GM12892 (cell line): ENCODE measurements at regions not wholly inside any gene's neighbourhood (a gene's known extent, or its start where the extent isn't known, plus 50 kb on each side); places are given as distances from the start of the nearest gene placed in this dataset.
"Not testable (repeated sequence)": the region's sequence is repeated elsewhere in the genome, so short reads cannot be mapped to it uniquely, and the experiment has no call there.

Source experiments
- DNase-seq: peaks from one replicate; pipeline ENCODE4 v3.0.0; 2011; ENCODE audit not compliant: insufficient read length
- FAIRE-seq: peaks from 2 replicates; lab custom pipeline; 2011; peaks lifted over from hg19 to GRCh38; lab: Jason Lieb, UNC
- POLR2A ChIP-seq: IDR thresholded peaks from 2 replicates; pipeline ENCODE4 v1.6.1; 2011; ENCODE audit warnings: low read depth, low read length, control low read depth
- POLR2AphosphoS5 ChIP-seq: IDR thresholded peaks from 2 replicates; pipeline ENCODE4 v1.6.1; 2011; ENCODE audit warnings: low read depth, low read length, control low read depth
- TAF1 ChIP-seq: IDR thresholded peaks from 2 replicates; pipeline ENCODE4 v1.6.1; 2011; ENCODE audit warnings: low read depth, mild to moderate bottlenecking, control low read depth, low read length, borderline replicate concordance

DNA sequence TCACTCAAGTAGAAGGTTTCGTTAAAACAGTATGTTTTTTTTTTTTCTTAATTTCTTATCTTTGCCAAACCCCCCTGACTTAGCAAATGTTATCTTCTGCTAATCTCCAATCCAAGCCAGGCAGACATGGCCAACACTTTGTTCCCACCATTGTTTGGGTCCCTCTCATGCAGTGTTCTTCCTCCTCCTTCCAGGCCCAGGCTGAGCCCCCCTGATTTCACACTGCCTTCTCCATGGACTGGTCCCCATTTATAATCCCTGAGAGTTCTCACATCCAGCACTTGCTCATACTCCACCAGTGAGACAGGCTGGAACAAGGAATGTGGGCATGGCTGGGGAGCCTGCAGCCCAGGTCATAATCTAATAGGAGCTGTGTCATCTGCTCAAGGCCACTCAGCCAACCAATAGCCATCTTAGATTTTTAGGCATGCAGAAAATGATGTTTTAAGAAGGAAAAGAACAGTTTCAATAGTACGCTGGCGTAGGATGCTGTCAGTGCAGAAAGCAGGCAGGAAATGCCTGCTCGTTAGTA, 238.4 kb upstream of the CCDC196 start:
- no peak for DNase-seq
- TF ChIP-seq POLR2A: no peak
- no peak for TF ChIP-seq POLR2AphosphoS5
- TF ChIP-seq TAF1: no peak
- no peak for FAIRE-seq

DNA sequence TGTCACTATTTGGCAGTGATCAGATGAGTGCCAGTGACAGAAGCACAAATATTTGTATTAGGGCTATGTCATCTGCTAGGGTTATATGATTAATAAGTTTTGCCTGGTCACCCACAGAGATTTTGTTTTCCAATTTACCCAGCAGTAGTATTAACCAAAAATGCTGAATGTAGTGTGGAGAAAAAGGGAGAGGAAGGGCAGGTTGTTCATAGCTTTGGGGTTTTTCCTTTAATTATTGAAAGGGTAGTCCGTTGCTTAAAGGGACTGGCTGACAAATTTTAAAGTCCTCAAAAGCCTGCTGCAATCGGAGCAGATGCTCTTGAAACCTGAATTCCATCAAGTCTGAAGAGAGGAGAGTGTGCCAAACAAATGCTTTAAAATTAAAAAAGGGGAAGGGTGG, 237.9 kb upstream of the CCDC196 start:
- TF ChIP-seq TAF1 (no peak), POLR2AphosphoS5 (no peak), POLR2A (no peak)

DNA sequence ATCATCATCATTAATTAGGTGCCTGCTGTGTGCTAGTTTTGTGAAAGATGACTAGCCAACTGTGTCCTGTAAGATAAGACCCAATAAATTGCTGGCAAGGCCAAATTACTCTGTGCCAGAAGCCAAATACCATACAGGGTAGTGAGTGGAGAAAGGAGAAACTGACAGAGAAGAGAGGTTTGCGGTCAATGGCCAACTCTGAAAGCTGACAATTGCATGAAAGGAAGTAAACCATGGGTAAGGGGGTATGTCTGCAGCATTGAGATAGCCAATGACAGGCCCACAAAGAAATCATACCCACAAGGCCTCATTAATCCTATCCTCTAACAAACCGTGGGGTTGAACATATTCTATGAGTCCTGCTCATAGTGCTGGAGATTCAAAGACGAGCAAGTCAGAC, 236.6 kb upstream of the CCDC196 start:
- DNase-seq: no peak
- FAIRE-seq: no peak
- TF ChIP-seq POLR2AphosphoS5 (no peak), POLR2A (no peak), TAF1 (no peak)

More for the DNA sequence above, 237.9 kb upstream of the CCDC196 start:
- DNase-seq: no peak
- no peak for FAIRE-seq

DNA sequence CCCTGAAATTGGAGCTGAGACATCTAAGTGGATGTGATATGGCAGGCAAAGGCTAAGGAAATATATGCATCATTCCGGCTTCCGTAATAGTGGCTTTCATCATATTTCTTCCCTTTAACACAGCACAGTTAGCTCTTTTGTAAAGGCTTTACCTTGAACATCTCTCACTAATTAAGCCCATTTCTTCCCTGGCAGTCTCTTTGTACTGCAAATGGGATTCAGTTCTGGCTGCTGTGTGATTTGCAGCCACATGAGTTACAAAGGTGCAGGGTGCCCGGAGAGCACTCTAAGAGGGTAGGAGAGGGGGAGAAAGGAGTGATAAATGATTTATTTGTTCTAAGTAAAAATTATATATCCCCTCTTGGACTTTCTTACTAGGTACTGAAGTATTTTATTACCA, 232.1 kb upstream of the CCDC196 start:
- DNase-seq (no peak), FAIRE-seq (no peak)
- no peak for TF ChIP-seq POLR2AphosphoS5
- TF ChIP-seq TAF1: no peak
- no peak for TF ChIP-seq POLR2A

DNA sequence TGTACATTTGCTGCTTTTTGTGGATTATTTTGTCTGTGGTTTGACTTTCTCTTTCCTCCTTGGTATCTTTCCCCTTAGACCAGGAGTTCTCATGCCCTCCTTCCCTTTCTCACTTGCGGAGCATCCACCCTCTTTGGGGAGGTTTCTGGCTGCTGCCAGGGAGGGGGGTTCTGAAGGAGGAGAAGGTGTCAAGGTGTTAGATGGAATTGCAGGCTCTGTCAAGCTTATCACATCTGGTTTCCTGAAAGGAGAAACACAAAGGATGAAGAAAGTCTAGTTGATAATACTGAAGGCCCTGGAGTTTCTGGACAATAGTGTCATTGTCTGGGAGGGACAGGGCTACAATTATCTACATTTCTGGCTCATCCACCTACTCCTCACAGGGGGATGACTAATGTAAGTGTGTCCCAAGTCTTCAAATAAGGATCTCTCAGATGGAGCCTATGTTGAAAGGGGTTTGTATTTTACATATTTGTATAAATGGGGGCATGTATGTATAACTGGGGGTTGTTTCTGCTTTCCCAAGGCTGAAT, 217.3 kb upstream of the CCDC196 start:
- no peak for FAIRE-seq
- TF ChIP-seq POLR2A (no peak), TAF1 (no peak), POLR2AphosphoS5 (no peak)

DNA sequence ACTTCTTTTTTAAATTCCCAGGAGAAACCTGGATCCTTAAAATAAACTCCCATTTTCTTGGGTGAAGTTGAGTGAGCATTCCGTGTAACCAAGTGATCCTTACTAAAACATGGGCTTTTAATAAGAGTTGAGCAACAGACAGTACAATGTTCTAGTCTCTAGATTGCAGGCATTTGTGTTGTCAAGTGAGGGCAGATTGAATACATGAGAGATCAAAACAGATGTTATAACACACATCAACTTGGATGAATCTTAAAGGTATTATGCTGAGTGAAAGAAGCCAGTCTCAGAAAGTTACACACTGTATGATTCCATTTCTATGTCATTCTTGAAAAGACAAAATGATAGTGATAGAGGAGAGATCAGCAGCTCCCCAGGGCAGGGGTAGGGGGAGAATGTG, 213.9 kb upstream of the CCDC196 start:
- no peak for DNase-seq
- no peak for FAIRE-seq
- TF ChIP-seq POLR2A (no peak), POLR2AphosphoS5 (no peak), TAF1 (no peak)

More for the DNA sequence above, 217.3 kb upstream of the CCDC196 start:
- no peak for DNase-seq

DNA sequence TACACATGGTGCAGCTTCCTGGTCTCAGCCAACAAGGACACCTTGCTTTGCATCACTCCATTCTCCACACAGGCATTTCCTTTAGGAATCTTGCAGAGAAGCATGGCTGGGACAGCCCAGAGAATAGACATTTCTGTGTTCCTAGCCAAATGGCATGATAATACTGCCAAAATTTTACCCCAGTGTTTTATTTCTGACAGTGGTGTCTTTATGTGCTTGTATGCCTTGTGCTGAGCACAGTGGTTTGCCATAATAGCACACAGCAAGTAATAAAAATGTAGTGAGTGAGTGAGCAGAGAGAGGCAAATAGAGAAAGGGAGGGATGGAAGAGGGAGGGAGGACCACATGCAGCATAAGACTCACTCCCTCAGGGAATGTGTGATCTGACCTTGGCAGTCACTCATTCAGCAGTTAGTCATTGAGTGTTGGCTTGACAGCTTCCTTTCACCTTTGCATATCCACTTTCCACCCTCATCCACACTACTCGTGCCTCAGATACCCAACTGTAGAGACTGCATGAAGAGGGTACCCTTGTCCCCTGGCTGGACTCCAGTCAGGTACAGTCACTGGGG, 212.8 kb upstream of the CCDC196 start:
- no peak for TF ChIP-seq TAF1
- no peak for TF ChIP-seq POLR2AphosphoS5
- TF ChIP-seq POLR2A: no peak
- FAIRE-seq (no peak), DNase-seq (no peak)

DNA sequence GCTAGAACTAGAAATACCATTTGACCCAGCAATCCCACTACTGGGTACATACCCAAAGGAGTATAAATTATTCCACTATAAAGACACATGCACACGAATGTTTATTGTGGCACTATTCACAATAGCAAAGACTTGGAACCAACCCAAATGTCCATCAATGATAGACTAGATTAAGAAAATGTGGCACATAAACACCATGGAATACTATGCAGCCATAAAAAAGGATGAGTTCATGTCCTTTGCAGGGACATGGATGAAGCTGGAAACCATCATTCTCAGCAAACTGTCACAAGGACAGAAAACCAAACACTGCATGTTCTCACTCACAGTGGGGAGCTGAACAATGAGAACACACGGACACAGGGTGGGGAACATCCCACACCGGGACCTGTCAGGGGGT, 207.8 kb upstream of the CCDC196 start:
- DNase-seq, FAIRE-seq: not testable (repeated sequence)

DNA sequence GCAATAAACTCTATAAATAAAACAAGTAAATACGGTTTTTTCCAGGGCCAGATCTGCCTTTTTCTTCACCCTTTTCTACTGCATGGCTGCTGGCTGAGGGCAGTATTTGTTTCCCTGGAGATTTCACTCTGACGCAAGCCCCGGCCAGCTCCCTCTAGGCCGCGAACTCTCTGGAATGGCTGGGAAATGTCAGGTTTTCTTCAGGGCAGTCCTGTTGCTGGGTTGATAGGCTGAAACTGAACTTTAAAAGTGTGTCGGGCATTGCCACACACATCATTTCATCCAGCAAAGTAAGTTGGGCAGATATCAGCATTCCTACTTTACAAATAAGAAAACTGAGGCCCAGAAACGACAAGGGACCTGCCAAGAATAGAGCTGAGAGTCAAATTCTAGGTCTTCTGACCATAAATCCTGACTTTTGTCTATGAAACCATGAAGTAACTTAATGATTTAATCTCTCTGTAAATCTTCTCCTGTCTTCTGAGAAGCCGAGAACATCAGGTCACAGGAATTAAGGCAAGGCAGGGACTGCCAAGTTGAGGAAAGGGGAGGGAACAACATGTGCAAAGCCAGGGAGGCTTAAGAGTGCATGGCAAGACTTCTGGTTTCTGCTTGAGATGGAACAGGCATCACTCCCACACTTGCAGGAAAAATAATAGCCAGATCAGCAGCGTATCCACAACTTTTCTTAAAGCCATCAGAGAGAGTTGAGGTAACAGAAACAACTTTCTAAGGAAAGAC, 205.0 kb upstream of the CCDC196 start:
- TF ChIP-seq POLR2AphosphoS5 (no peak), TAF1 (no peak), POLR2A (no peak)
- no peak for FAIRE-seq
- DNase-seq: no peak

DNA sequence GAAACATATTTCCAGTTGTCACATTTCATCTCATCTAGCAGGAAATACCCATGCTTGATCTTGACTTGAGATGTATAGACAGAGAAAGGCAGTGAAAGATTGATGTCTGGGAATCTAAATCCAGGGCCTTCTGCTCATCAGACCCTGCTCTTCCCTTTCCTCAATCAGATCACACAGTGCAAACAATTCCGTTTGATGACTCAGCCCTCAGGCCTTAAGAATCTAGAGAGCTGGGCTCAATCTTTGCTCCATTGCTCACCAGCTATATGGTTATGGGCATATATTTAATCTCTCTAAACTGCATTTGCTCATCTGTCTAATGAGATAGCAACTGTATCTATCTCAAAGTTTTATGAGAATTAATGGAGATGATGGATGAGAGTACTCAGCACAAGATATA, 201.8 kb upstream of the CCDC196 start:
- TF ChIP-seq POLR2AphosphoS5 (no peak), POLR2A (no peak), TAF1 (no peak)
- FAIRE-seq: no peak
- DNase-seq: no peak

DNA sequence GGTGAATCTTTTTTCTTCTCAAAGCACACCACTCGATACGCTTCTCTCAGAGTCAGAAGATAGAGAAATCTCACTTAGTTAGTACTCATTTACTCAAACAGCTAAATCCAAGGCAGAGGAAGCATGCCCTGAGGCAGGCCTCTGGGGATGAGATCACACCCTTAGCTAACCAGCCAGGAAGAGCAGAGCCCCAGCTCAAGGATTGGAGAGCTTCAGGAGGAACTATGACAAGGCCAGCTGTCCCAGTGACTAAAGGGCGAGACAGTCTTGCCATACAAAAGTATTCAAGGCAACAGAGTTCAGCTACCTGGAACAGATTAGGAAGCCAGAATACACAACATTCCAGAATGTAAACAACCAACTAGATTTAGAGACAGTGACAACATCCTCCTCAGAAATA, 197.7 kb upstream of the CCDC196 start:
- FAIRE-seq: no peak

DNA sequence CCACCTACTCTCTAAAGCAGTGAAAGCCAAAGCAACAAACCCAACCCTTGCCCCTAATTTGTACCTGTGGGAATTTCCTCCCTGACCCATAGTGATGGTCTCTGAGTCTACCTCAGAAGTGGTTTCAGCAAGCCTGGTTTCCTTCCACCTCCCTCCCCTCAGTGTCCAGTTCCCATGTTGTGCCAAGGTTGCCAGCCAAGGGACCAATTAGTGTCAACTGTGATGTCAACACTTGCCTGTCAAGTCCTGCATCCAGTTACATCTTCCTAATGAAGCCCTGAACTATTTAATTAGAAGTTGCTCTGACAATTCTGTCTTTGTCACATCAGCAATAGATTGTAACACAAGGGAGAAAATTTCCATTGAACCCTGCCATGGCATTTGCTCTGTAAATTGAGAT, 194.4 kb upstream of the CCDC196 start:
- DNase-seq (no peak), FAIRE-seq (no peak)
- no peak for TF ChIP-seq POLR2AphosphoS5
- TF ChIP-seq POLR2A: no peak
- TF ChIP-seq TAF1: no peak

More for the DNA sequence above, 197.7 kb upstream of the CCDC196 start:
- TF ChIP-seq POLR2AphosphoS5: no peak
- TF ChIP-seq TAF1: no peak
- TF ChIP-seq POLR2A: no peak
- no peak for DNase-seq
